Sigmoid colon (tissue), 4 donors: ENCODE measurements at regions not wholly inside any gene's neighbourhood (a gene's known extent, or its start where the extent isn't known, plus 50 kb on each side); places are given as distances from the start of the nearest gene placed in this dataset.

ENCODE experiments used
- CTCF ChIP-seq, 4 experiments: fragments of 450-650 bp in 3 of 4; fragments of 200-600 bp in 1 of 4; IDR thresholded peaks; one replicate each; pipeline ENCODE4 v1.5.1; 2016 to 2019; ENCODE audit warnings: antibody characterized with exemption in 4 of 4, mild to moderate bottlenecking in 3 of 4, moderate library complexity in 2 of 4
- EP300 ChIP-seq, 4 donors: sonication (generic); formaldehyde crosslinking; IDR thresholded peaks; one replicate each; pipeline ENCODE4 v1.6.1; 2017; ENCODE audit warnings: antibody characterized with exemption in 4 of 4
- POLR2A ChIP-seq, 2 donors: fragments of 450-650 bp; IDR thresholded peaks; one replicate each; pipeline ENCODE4 v1.6.1; 2016; ENCODE audit warnings: antibody characterized with exemption in 2 of 2, mild to moderate bottlenecking in 2 of 2, moderate library complexity in 2 of 2
- POLR2AphosphoS5 ChIP-seq, 4 donors: sonication (generic); formaldehyde crosslinking; IDR thresholded peaks; one replicate each; pipeline ENCODE4 v1.6.1; 2017; ENCODE audit warnings: antibody characterized with exemption in 4 of 4

- TF ChIP-seq CTCF (IDR thresholded peaks at IDR 0.05) (no peak), POLR2A (IDR thresholded peaks at IDR 0.05) (no peak), POLR2AphosphoS5 (IDR thresholded peaks at IDR 0.05) (no peak), EP300 (IDR thresholded peaks at IDR 0.05) (no peak)
Measured at GRCh38 chr6:105873211-105873704, 212.9 kb upstream of the PRDM1 start.
